Stimulated activated CD8-positive, alpha-beta memory T cell treated with anti-CD3 and anti-CD28 coated beads, Interleukin-12 subunit alpha, Interleukin-12 subunit beta, amount 100 ng/mL, for 24 hours (primary cell): ENCODE measurements at regions not wholly inside any gene's neighbourhood (a gene's known extent, or its start where the extent isn't known, plus 50 kb on each side); places are given as distances from the start of the nearest gene placed in this dataset.

Experiments
- DNase-seq: peaks from one replicate; pipeline ENCODE4 v3.0.0-alpha.2; 2020; ENCODE audit errors: extremely low read depth

DNA sequence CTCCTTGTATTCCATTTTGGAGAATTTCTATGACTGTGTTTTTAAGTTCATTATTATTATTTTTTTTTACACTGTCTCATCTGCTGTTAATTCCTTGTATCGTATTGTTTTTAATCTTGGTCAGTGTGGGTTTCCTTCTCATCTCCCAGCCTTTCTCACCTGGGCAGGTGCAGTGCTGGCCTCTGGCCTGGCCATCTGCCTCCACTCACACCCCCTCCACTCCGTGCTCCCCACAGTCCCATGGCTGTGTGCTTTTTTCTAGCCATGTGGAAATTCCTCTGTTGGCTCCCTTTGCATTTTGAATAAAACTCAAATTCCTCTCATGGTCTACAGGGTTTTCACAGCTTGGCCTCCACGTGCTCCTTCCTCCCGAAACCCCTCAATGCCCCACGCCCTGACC is 50.3 kb upstream of the LINC01488 start:
- DNase-seq: no peak
